IMR-90 (cell line): ENCODE measurements at regions not wholly inside any gene's neighbourhood (a gene's known extent, or its start where the extent isn't known, plus 50 kb on each side); places are given as distances from the start of the nearest gene placed in this dataset.

Experiments used
- ATAC-seq: fragments of 200-7000 bp; cut with Tn5 transposase; 2 replicates; pipeline ENCODE4 v1.9.1; 2020; ENCODE audit warnings: low read depth, mild to moderate bottlenecking, moderate library complexity
- BruUV-seq: library from RNA; stranded (reverse); fragments of 400-500 nt; replicated peaks from 2 replicates; lab custom pipeline; 2021; lab: Mats Ljungman, UMichigan
- CTCF ChIA-PET: fragments of 300-600 bp; formaldehyde crosslinking; extraction: SDS; loops from one replicate; lab custom pipeline; 2021; ENCODE audit warnings: antibody characterized with exemption; lab: Yijun Ruan, JAX
- POLR2A ChIA-PET: fragments of 300-600 bp; sonication (Branson Sonifier 250); formaldehyde crosslinking; loops from one replicate; lab custom pipeline; 2022; ENCODE audit warnings: antibody characterized with exemption; ENCODE audit not compliant: unreplicated experiment; lab: Charles Lee
- DNase-seq: peaks from one replicate; pipeline ENCODE4 v3.0.0; 2013
- H2AFZ ChIP-seq: replicated peaks from 2 replicates; pipeline ENCODE3; 2013; ENCODE audit warnings: low read length, mild to moderate bottlenecking; ENCODE audit not compliant: poor library complexity
- H2AK5ac ChIP-seq: 2 replicates; pipeline ENCODE4 v1.6.1; 2013; ENCODE audit warnings: low read depth, low read length, inconsistent platforms
- H2AK9ac ChIP-seq: replicated peaks from 2 replicates; pipeline ENCODE3; 2013; ENCODE audit warnings: mild to moderate bottlenecking, low read depth, low read length, moderate library complexity; ENCODE audit not compliant: poor library complexity
- H2BK120ac ChIP-seq: 2 replicates; pipeline ENCODE4 v1.6.1; 2013; ENCODE audit warnings: low read depth, low read length, inconsistent platforms
- H2BK15ac ChIP-seq: 3 replicates; pipeline ENCODE4 v1.6.1; 2013; ENCODE audit warnings: low read depth, low read length, inconsistent platforms
- H2BK20ac ChIP-seq: 2 replicates; pipeline ENCODE4 v1.6.1; 2013; ENCODE audit warnings: low read depth, mild to moderate bottlenecking, inconsistent platforms, low read length, moderate library complexity
- H2BK5ac ChIP-seq: 2 replicates; pipeline ENCODE4 v1.6.1; 2013; ENCODE audit warnings: mild to moderate bottlenecking, low read depth, low read length, inconsistent platforms; ENCODE audit not compliant: poor library complexity, severe bottlenecking
- H3K14ac ChIP-seq: replicated peaks from 2 replicates; pipeline ENCODE4 v1.6.1; 2013; ENCODE audit warnings: low read depth, low read length, inconsistent platforms
- H3K18ac ChIP-seq: 2 replicates; pipeline ENCODE4 v1.6.1; 2013; ENCODE audit warnings: low read depth, low read length, control low read depth
- H3K23ac ChIP-seq: 2 replicates; pipeline ENCODE4 v1.6.1; 2013; ENCODE audit warnings: low read depth, low read length, inconsistent platforms
- H3K27ac ChIP-seq: 2 replicates; pipeline ENCODE4 v1.5.1; 2013; ENCODE audit warnings: mild to moderate bottlenecking, control low read depth, low read length; ENCODE audit not compliant: insufficient read depth
- H3K27me3 ChIP-seq: 2 replicates; pipeline ENCODE4 v1.6.1; 2013; ENCODE audit warnings: low read length; ENCODE audit not compliant: control insufficient read depth, insufficient read depth
- H3K36me3 ChIP-seq: 2 replicates; pipeline ENCODE4 v1.6.1; 2013; ENCODE audit warnings: low read length, mixed read lengths; ENCODE audit not compliant: control insufficient read depth, insufficient read depth
- H3K4ac ChIP-seq: 2 replicates; pipeline ENCODE4 v1.6.1; 2013; ENCODE audit warnings: low read depth, low read length, inconsistent platforms
- H3K4me1 ChIP-seq: 2 replicates; pipeline ENCODE4 v1.6.1; 2013; ENCODE audit warnings: low read length, mixed read lengths; ENCODE audit not compliant: control insufficient read depth, insufficient read depth
- H3K4me2 ChIP-seq: 2 replicates; pipeline ENCODE4 v1.6.1; 2013; ENCODE audit warnings: low read depth, mild to moderate bottlenecking, control low read depth, low read length, moderate library complexity
- H3K4me3 ChIP-seq: 2 replicates; pipeline ENCODE4 v1.5.1; 2013; ENCODE audit warnings: low read depth, mild to moderate bottlenecking, control low read depth, low read length, moderate library complexity; ENCODE audit not compliant: insufficient read depth
- H3K56ac ChIP-seq: 2 replicates; pipeline ENCODE4 v1.6.1; 2013; ENCODE audit warnings: low read length, inconsistent platforms; ENCODE audit not compliant: insufficient read depth; ENCODE audit errors: extremely low read depth
- H3K79me1 ChIP-seq, 2 experiments: 2 replicates each; pipeline ENCODE4 v1.6.1; 2013; ENCODE audit warnings: low read length in 2 of 2, inconsistent platforms in 1 of 2, low read depth in 1 of 2
- H3K9ac ChIP-seq: 2 replicates; pipeline ENCODE4 v1.6.1; 2013; ENCODE audit warnings: low read depth, low read length, control low read depth
- H3K9me1 ChIP-seq: 2 replicates; pipeline ENCODE4 v1.6.1; 2013; ENCODE audit warnings: low read length, inconsistent platforms; ENCODE audit not compliant: insufficient read depth
- H3K9me3 ChIP-seq: 2 replicates; pipeline ENCODE4 v1.6.1; 2013; ENCODE audit warnings: low read length; ENCODE audit not compliant: control insufficient read depth, insufficient read depth
- H4K20me1 ChIP-seq: 2 replicates; pipeline ENCODE4 v1.6.1; 2013; ENCODE audit warnings: low read length, inconsistent platforms; ENCODE audit not compliant: insufficient read depth
- H4K5ac ChIP-seq: 2 replicates; pipeline ENCODE4 v1.6.1; 2013; ENCODE audit warnings: mild to moderate bottlenecking, low read depth, low read length, control low read depth
- H4K8ac ChIP-seq, 2 experiments: 2 replicates each; pipeline ENCODE4 v1.6.1; 2013; ENCODE audit warnings: low read depth in 2 of 2, low read length in 2 of 2, control low read depth in 1 of 2, inconsistent platforms in 1 of 2
- H4K91ac ChIP-seq: 2 replicates; pipeline ENCODE4 v1.6.1; 2013; ENCODE audit warnings: low read depth, low read length, inconsistent platforms; ENCODE audit not compliant: insufficient read depth
- RCOR1 ChIP-seq: IDR thresholded peaks from 2 replicates; pipeline ENCODE4 v1.6.1; 2012; ENCODE audit warnings: mild to moderate bottlenecking, low read length, improper control_type of control experiment; ENCODE audit not compliant: insufficient replicate concordance
- WGBS, 2 experiments: methylation state at CpG; one replicate each; pipeline versions ENCODE4 v1.1.5 to v1.1.7; 2013; ENCODE audit warnings: missing lambda C conversion rate in 2 of 2; ENCODE audit not compliant: insufficient read length in 1 of 2; ENCODE audit errors: extremely low coverage in 2 of 2; 5-methylcytosine and 5-hydroxymethylcytosine counted together
- dilution Hi-C: fragments of 300-500 bp; cut with HindIII; formaldehyde crosslinking; loops from one replicate; pipeline ENCODE4 v1.14.3; 2018; ENCODE audit warnings: low sequenced_read_pairs; ENCODE audit not compliant: unreplicated experiment
- in situ Hi-C: fragments of 300-500 bp; cut with MboI; formaldehyde crosslinking; loops from 3 replicates; pipeline ENCODE4 v1.14.3; 2019; ENCODE audit warnings: low sequenced_read_pairs, inconsistent platforms, mixed read lengths
- intact Hi-C: fragments of 100-400 bp; cut with micrococcal nuclease; formaldehyde crosslinking; loops from 2 replicates; pipeline ENCODE4 v1.10.0; 2022
- TF ChIP-seq, protein P1 (sequence below): fragments of 150-350 bp; IDR thresholded peaks from 2 replicates; pipeline ENCODE4 v1.6.1; 2016; ENCODE audit warnings: low read depth, mild to moderate bottlenecking, low read length, moderate library complexity, borderline replicate concordance

DNA sequence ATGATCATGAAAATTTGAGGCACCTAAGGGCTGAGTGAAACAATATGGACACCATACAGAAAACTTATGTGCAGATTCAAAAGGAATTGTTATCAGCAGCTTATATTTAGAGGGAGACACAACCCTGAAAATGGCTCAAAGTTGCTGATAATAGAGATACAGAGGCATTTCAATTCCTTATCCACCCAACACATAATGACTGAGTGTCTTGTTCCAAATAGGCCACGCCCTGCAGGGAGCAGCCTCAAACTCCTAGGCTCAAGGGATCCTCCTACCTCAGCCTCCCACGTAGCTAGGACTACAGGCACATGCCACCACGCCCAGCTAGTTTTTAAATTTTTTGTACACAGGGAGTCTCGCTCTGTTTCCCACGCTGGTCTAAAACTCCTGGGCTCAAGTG, 79.0 kb downstream of the LBH start:
- Histone ChIP-seq H3K4ac (no peak overlapping the region), H4K5ac (no peak overlapping the region), H3K23ac (no peak overlapping the region), H3K18ac (no peak overlapping the region), H3K4me1 (peaks cover 8% of the 10 kb centered on the region), H3K56ac (no peak overlapping the region), H2BK15ac (no peak overlapping the region), H2BK20ac (no peak overlapping the region), H3K9me3 (0 out of 2 replicates have a peak, but pooled peaks cover 4% of the 10 kb centered on the region), H3K27me3 (no peaks in the 10 kb centered on the region), H4K20me1 (no peaks in the 10 kb centered on the region), H2AFZ (no peak overlapping the region), H3K4me2 (no peak overlapping the region), H2BK5ac (no peak overlapping the region), H2BK120ac (no peak overlapping the region), H4K8ac (no peak overlapping the region), H3K27ac (no peak overlapping the region), H3K36me3 (no peaks in the 10 kb centered on the region), H4K91ac (no peak overlapping the region), H2AK9ac (no peak overlapping the region), H3K79me1 (peaks cover 0 to 6% of the 10 kb centered on the region in 2 experiments; a peak in 2 of 4 replicates), H3K9ac (no peak overlapping the region), H3K9me1 (peaks cover 10% of the 10 kb centered on the region), H3K4me3 (no peak overlapping the region), H3K14ac (no peak overlapping the region), H2AK5ac (no peak overlapping the region)
- ChIA-PET POLR2A (no interaction called here), CTCF (interaction anchor here (0.8 to 0.9 kb wide), 2 partner anchors 149 to 401 kb away, joined by 3 read pairs; no protein-coding TSS in a partner anchor)
- in situ Hi-C loops (no loop called here), dilution Hi-C loops (no loop called here), intact Hi-C loops (no loop called here)
- BruUV-seq, result no TSS peak
- TF ChIP-seq RCOR1, result no peak
- TF ChIP-seq, protein P1, sequence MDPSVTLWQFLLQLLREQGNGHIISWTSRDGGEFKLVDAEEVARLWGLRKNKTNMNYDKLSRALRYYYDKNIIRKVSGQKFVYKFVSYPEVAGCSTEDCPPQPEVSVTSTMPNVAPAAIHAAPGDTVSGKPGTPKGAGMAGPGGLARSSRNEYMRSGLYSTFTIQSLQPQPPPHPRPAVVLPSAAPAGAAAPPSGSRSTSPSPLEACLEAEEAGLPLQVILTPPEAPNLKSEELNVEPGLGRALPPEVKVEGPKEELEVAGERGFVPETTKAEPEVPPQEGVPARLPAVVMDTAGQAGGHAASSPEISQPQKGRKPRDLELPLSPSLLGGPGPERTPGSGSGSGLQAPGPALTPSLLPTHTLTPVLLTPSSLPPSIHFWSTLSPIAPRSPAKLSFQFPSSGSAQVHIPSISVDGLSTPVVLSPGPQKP, result no peak
- DNase-seq (no peak), ATAC-seq (no peak)
- WGBS, 2 experiments, result no CpG with 5 or more reads among the region's 5 CpGs
